Breast epithelium (tissue), 3 donors: ENCODE measurements at regions not wholly inside any gene's neighbourhood (a gene's known extent, or its start where the extent isn't known, plus 50 kb on each side); places are given as distances from the start of the nearest gene placed in this dataset.

Source experiments
- CTCF ChIP-seq, 3 donors: fragments of 450-650 bp; IDR thresholded peaks; one replicate each; pipeline ENCODE4 v1.5.1; 2016 to 2017; ENCODE audit warnings: antibody characterized with exemption in 3 of 3, mild to moderate bottlenecking in 3 of 3, moderate library complexity in 3 of 3
- POLR2A ChIP-seq: fragments of 450-650 bp; IDR thresholded peaks from one replicate; pipeline ENCODE4 v1.6.1; 2016; ENCODE audit warnings: antibody characterized with exemption, mild to moderate bottlenecking, moderate library complexity
- POLR2AphosphoS5 ChIP-seq, 3 donors: sonication (generic); formaldehyde crosslinking; IDR thresholded peaks; one replicate each; pipeline ENCODE4 v1.6.1; 2017; ENCODE audit warnings: antibody characterized with exemption in 3 of 3

- no peak for TF ChIP-seq CTCF (IDR thresholded peaks at IDR 0.05)
- no peak for TF ChIP-seq POLR2A
- no peak for TF ChIP-seq POLR2AphosphoS5 (IDR thresholded peaks at IDR 0.05)
These were observed 236.1 kb downstream of the PARM1 start for GRCh38 chr4:75169020-75169419.
